Mesothelial cell of epicardium (in vitro differentiated cells): ENCODE measurements at regions not wholly inside any gene's neighbourhood (a gene's known extent, or its start where the extent isn't known, plus 50 kb on each side); places are given as distances from the start of the nearest gene placed in this dataset.

Source experiments
- DNase-seq, 2 experiments: peaks; one replicate each; pipeline ENCODE4 v3.0.0; 2021; ENCODE audit warnings: low spot score in 2 of 2; ENCODE audit not compliant: unreplicated experiment in 2 of 2
- H3K27ac Mint-ChIP-seq: 2 replicates; pipeline ENCODE4 v1.8.0; 2021; ENCODE audit warnings: mixed read lengths
- H3K27me3 Mint-ChIP-seq: 2 replicates; pipeline ENCODE4 v1.8.0; 2021; ENCODE audit warnings: low read depth, mixed read lengths
- H3K36me3 Mint-ChIP-seq: 2 replicates; pipeline ENCODE4 v1.8.0; 2021; ENCODE audit warnings: mixed read lengths
- H3K4me1 Mint-ChIP-seq: 2 replicates; pipeline ENCODE4 v1.8.0; 2021; ENCODE audit warnings: mixed read lengths
- H3K4me3 Mint-ChIP-seq: 2 replicates; pipeline ENCODE4 v1.8.0; 2021; ENCODE audit warnings: mild to moderate bottlenecking, moderate library complexity, mixed read lengths
- H3K9me3 Mint-ChIP-seq: 2 replicates; pipeline ENCODE4 v1.8.0; 2021; ENCODE audit warnings: mixed read lengths
- TF ChIP-seq, protein P1 (sequence below): fragments of 200-600 bp; sonication (generic); IDR thresholded peaks from one replicate; pipeline ENCODE4 v1.5.0; 2021; ENCODE audit warnings: antibody characterized with exemption; ENCODE audit not compliant: unreplicated experiment

- peaks cover 9% of the 10 kb centered on the region for H3K36me3 Mint-ChIP-seq
- peak overlapping the region; percentile 62 for H3K27ac Mint-ChIP-seq
- no peak overlapping the region for H3K4me3 Mint-ChIP-seq
- peaks cover 14% of the 10 kb centered on the region for H3K9me3 Mint-ChIP-seq
- H3K27me3 Mint-ChIP-seq, result no peaks in the 10 kb centered on the region
- TF ChIP-seq, protein P1, sequence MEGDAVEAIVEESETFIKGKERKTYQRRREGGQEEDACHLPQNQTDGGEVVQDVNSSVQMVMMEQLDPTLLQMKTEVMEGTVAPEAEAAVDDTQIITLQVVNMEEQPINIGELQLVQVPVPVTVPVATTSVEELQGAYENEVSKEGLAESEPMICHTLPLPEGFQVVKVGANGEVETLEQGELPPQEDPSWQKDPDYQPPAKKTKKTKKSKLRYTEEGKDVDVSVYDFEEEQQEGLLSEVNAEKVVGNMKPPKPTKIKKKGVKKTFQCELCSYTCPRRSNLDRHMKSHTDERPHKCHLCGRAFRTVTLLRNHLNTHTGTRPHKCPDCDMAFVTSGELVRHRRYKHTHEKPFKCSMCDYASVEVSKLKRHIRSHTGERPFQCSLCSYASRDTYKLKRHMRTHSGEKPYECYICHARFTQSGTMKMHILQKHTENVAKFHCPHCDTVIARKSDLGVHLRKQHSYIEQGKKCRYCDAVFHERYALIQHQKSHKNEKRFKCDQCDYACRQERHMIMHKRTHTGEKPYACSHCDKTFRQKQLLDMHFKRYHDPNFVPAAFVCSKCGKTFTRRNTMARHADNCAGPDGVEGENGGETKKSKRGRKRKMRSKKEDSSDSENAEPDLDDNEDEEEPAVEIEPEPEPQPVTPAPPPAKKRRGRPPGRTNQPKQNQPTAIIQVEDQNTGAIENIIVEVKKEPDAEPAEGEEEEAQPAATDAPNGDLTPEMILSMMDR, result no peak
- H3K4me1 Mint-ChIP-seq, result peaks cover 52% of the 10 kb centered on the region
- DNase-seq, result no peak
Observed at GRCh38 chr6:139852488-139853140, 478.2 kb upstream of the CITED2 start.

DNA sequence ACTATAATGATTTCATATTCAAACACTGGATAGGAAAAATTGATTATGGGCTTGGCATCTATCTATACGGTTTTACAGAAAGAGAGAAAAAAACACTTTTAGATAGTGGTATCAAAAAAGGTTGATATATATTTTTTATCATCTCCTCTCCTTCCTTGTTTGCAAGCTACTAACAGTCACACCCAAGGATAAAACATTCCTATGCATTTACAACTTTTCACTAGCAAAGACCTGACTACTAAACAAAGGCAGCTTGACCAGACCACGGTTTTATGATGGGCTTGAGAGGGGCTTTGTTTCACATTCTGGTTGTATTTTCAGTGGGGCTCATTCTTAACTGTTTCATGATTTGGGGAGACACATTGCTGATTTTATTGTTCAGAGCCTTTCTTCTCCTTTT is 477.6 kb upstream of the CITED2 start:
- Mint-ChIP-seq H3K4me1 (peaks cover 55% of the 10 kb centered on the region), H3K4me3 (no peak overlapping the region), H3K27me3 (no peaks in the 10 kb centered on the region), H3K9me3 (peaks cover 14% of the 10 kb centered on the region), H3K27ac (peak overlapping the region; percentile 62), H3K36me3 (peaks cover 9% of the 10 kb centered on the region)
- TF ChIP-seq, protein P1, result no peak
- DNase-seq, result no peak

GRCh38 chr6:139851206-139851605 is 476.8 kb upstream of the CITED2 start:
- TF ChIP-seq, protein P1, result no peak
- H3K4me3 Mint-ChIP-seq, result no peak overlapping the region
- no peak overlapping the region for H3K27ac Mint-ChIP-seq
- H3K36me3 Mint-ChIP-seq, result peaks cover 9% of the 10 kb centered on the region
- H3K9me3 Mint-ChIP-seq, result peaks cover 14% of the 10 kb centered on the region
- no peaks in the 10 kb centered on the region for H3K27me3 Mint-ChIP-seq
- no peak for DNase-seq
- peaks cover 54% of the 10 kb centered on the region for H3K4me1 Mint-ChIP-seq

GRCh38 chr6:139850512-139850911 is 476.1 kb upstream of the CITED2 start:
- H3K4me3 Mint-ChIP-seq, result no peak overlapping the region
- H3K4me1 Mint-ChIP-seq, result peaks cover 52% of the 10 kb centered on the region
- no peaks in the 10 kb centered on the region for H3K27me3 Mint-ChIP-seq
- H3K27ac Mint-ChIP-seq, result no peak overlapping the region
- no peak for DNase-seq
- TF ChIP-seq, protein P1, result no peak
- peaks cover 14% of the 10 kb centered on the region for H3K9me3 Mint-ChIP-seq
- peaks cover 9% of the 10 kb centered on the region for H3K36me3 Mint-ChIP-seq

GRCh38 chr6:139847457-139847813 is 473.0 kb upstream of the CITED2 start:
- Mint-ChIP-seq H3K9me3 (peaks cover 25% of the 10 kb centered on the region), H3K27me3 (no peaks in the 10 kb centered on the region), H3K4me1 (peaks cover 25% of the 10 kb centered on the region), H3K4me3 (no peak overlapping the region), H3K27ac (peak overlapping the region; percentile 59), H3K36me3 (peaks cover 9% of the 10 kb centered on the region)
- no peak for DNase-seq
- TF ChIP-seq, protein P1, result no peak
